SK-N-SH treated with all-trans-retinoic acid at 6 μM for 48 hours (cell line): ENCODE measurements at regions not wholly inside any gene's neighbourhood (a gene's known extent, or its start where the extent isn't known, plus 50 kb on each side); places are given as distances from the start of the nearest gene placed in this dataset.

Source experiments
- TCF4 ChIP-seq: fragments of 250-450 bp; sonication (Bioruptor Pico); IDR thresholded peaks from 2 replicates; pipeline ENCODE4 v1.8.0; 2021; ENCODE audit warnings: mild to moderate bottlenecking, moderate library complexity, borderline replicate concordance
- TF ChIP-seq, protein P1 (sequence below): fragments of 250-450 bp; sonication (Bioruptor Pico); IDR thresholded peaks from 2 replicates; pipeline ENCODE4 v1.5.1; 2020; ENCODE audit warnings: low read depth, mild to moderate bottlenecking, moderate library complexity
- TF ChIP-seq, protein P2 (sequence below): fragments of 250-450 bp; sonication (Bioruptor Pico); IDR thresholded peaks from 2 replicates; pipeline ENCODE4 v1.5.1; 2021; ENCODE audit warnings: mild to moderate bottlenecking, moderate library complexity

GRCh38 chr3:78153973-78154372 is 1114.1 kb downstream of the ROBO2 start:
- no peak for TF ChIP-seq TCF4
- TF ChIP-seq, protein P1, sequence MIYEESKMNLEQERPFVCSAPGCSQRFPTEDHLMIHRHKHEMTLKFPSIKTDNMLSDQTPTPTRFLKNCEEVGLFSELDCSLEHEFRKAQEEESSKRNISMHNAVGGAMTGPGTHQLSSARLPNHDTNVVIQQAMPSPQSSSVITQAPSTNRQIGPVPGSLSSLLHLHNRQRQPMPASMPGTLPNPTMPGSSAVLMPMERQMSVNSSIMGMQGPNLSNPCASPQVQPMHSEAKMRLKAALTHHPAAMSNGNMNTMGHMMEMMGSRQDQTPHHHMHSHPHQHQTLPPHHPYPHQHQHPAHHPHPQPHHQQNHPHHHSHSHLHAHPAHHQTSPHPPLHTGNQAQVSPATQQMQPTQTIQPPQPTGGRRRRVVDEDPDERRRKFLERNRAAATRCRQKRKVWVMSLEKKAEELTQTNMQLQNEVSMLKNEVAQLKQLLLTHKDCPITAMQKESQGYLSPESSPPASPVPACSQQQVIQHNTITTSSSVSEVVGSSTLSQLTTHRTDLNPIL (CRISPR knock-in tag) = no peak
- TF ChIP-seq, protein P2, sequence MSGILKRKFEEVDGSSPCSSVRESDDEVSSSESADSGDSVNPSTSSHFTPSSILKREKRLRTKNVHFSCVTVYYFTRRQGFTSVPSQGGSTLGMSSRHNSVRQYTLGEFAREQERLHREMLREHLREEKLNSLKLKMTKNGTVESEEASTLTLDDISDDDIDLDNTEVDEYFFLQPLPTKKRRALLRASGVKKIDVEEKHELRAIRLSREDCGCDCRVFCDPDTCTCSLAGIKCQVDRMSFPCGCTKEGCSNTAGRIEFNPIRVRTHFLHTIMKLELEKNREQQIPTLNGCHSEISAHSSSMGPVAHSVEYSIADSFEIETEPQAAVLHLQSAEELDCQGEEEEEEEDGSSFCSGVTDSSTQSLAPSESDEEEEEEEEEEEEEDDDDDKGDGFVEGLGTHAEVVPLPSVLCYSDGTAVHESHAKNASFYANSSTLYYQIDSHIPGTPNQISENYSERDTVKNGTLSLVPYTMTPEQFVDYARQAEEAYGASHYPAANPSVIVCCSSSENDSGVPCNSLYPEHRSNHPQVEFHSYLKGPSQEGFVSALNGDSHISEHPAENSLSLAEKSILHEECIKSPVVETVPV = no peak
